ENCODE measurements at regions not wholly inside any gene's neighbourhood (a gene's known extent, or its start where the extent isn't known, plus 50 kb on each side); places are given as distances from the start of the nearest gene placed in this dataset.

- 66 to 91% methylated on average over 3 to 6 of the region's 6 CpGs for WGBS, 2 donors
- peaks cover 45 to 61% (median 54%) of the 10 kb centered on the region in 4 donors for H3K4me1 ChIP-seq
Observed at GRCh38 chr1:94302497-94302896, 65.1 kb upstream of the ARHGAP29 start.

GRCh38 chr1:94301186-94301585 lies 63.8 kb upstream of the ARHGAP29 start:
- no peak overlapping the region for H3K4me3 ChIP-seq
- H3K9me3 ChIP-seq: no peaks in the 10 kb centered on the region
- WGBS, 2 donors: 77 to 81% methylated on average over 5 of the region's 5 CpGs
- H3K27me3 ChIP-seq: no peaks in the 10 kb centered on the region
- peak overlapping the region; percentile 15 to 77 (median 49) for H3K27ac ChIP-seq
- H3K36me3 ChIP-seq: no peaks in the 10 kb centered on the region
- DNase-seq (no peak), ATAC-seq (ENCODE audit: low FRiP score in 2 of 2) (no peak)
- TF ChIP-seq EP300 (IDR thresholded peaks at IDR 0.05): no peak
- TF ChIP-seq POLR2A (IDR thresholded peaks at IDR 0.05): no peak
- TF ChIP-seq POLR2AphosphoS5 (IDR thresholded peaks at IDR 0.05): no peak
- TF ChIP-seq CTCF (IDR thresholded peaks at IDR 0.05): no peak
- H3K4me1 ChIP-seq: peaks cover 59 to 68% (median 65%) of the 10 kb centered on the region in 4 donors

More at GRCh38 chr1:94302497-94302896, 65.1 kb upstream of the ARHGAP29 start:
- DNase-seq (peak in 1 of 2 donors; percentile 22), ATAC-seq (ENCODE audit: low FRiP score in 2 of 2) (no peak)
- Histone ChIP-seq H3K36me3 (no peaks in the 10 kb centered on the region), H3K4me3 (no peak overlapping the region), H3K27me3 (no peaks in the 10 kb centered on the region), H3K9me3 (no peaks in the 10 kb centered on the region), H3K27ac (peak overlapping the region; percentile 54 to 77 (median 66))
- TF ChIP-seq EP300 (IDR thresholded peaks at IDR 0.05) (no peak), CTCF (IDR thresholded peaks at IDR 0.05) (no peak), POLR2A (IDR thresholded peaks at IDR 0.05) (no peak), POLR2AphosphoS5 (IDR thresholded peaks at IDR 0.05) (no peak)

- Histone ChIP-seq H3K36me3 (no peaks in the 10 kb centered on the region), H3K9me3 (no peaks in the 10 kb centered on the region), H3K27ac (peak overlapping the region; percentile 29 to 77 (median 66)), H3K27me3 (no peaks in the 10 kb centered on the region), H3K4me3 (no peak overlapping the region), H3K4me1 (peaks cover 59 to 70% (median 65%) of the 10 kb centered on the region in 4 donors)
- DNase-seq (no peak), ATAC-seq (ENCODE audit: low FRiP score in 2 of 2) (no peak)
- WGBS, 2 donors: 79 to 92% methylated on average over 2 of the region's 2 CpGs
- no peak for TF ChIP-seq POLR2A (IDR thresholded peaks at IDR 0.05)
Observed at GRCh38 chr1:94300731-94301130, 63.3 kb upstream of the ARHGAP29 start.

- no peak for TF ChIP-seq CTCF (IDR thresholded peaks at IDR 0.05)
- TF ChIP-seq EP300 (IDR thresholded peaks at IDR 0.05): peak in 2 of 4 donors; percentile 21 to 59
- TF ChIP-seq POLR2AphosphoS5 (IDR thresholded peaks at IDR 0.05): peak in 1 of 2 donors; percentile 80
- TF ChIP-seq POLR2A (IDR thresholded peaks at IDR 0.05): no peak
- Histone ChIP-seq H3K4me3 (no peak overlapping the region), H3K4me1 (peaks cover 60 to 74% (median 65%) of the 10 kb centered on the region in 4 donors), H3K36me3 (no peaks in the 10 kb centered on the region), H3K9me3 (no peaks in the 10 kb centered on the region), H3K27me3 (no peaks in the 10 kb centered on the region), H3K27ac (peak overlapping the region; percentile 29 to 77 (median 66))
- DNase-seq (peak in 1 of 2 donors; percentile 65), ATAC-seq (ENCODE audit: low FRiP score in 2 of 2) (peak; percentile 8 to 85)
- WGBS, 2 donors: 57 to 60% methylated on average over 6 of the region's 6 CpGs
Observed at GRCh38 chr1:94299627-94300553, 62.5 kb upstream of the ARHGAP29 start.

- peak; percentile 72 to 75 for TF ChIP-seq POLR2AphosphoS5 (IDR thresholded peaks at IDR 0.05)
- no peak for TF ChIP-seq POLR2A (IDR thresholded peaks at IDR 0.05)
- TF ChIP-seq EP300 (IDR thresholded peaks at IDR 0.05): peak in 2 of 4 donors; percentile 79 to 82
- Histone ChIP-seq H3K9me3 (no peaks in the 10 kb centered on the region), H3K27me3 (no peaks in the 10 kb centered on the region), H3K36me3 (no peaks in the 10 kb centered on the region), H3K4me3 (no peak overlapping the region), H3K27ac (peak overlapping the region; percentile 29 to 77 (median 66)), H3K4me1 (peaks cover 59 to 72% (median 65%) of the 10 kb centered on the region in 4 donors)
- 12 to 15% methylated on average over 2 of the region's 2 CpGs for WGBS, 2 donors
- ATAC-seq (ENCODE audit: low FRiP score in 2 of 2) (peak in 1 of 2 donors; percentile 35), DNase-seq (no peak)
Observed at GRCh38 chr1:94298861-94299260, 61.5 kb upstream of the ARHGAP29 start.

Data from upper lobe of left lung (tissue), 6 donors.